H1 (cell line): ENCODE measurements at regions not wholly inside any gene's neighbourhood (a gene's known extent, or its start where the extent isn't known, plus 50 kb on each side); places are given as distances from the start of the nearest gene placed in this dataset.
"Not testable (repeated sequence)": the region's sequence is repeated elsewhere in the genome, so short reads cannot be mapped to it uniquely, and the experiment has no call there.

Source experiments
- CTCF ChIA-PET: fragments of 300-600 bp; sonication (Branson Sonifier 250); formaldehyde crosslinking; loops from one replicate; lab custom pipeline; 2021; ENCODE audit not compliant: partially characterized antibody; lab: Charles Lee
- POLR2A ChIA-PET: fragments of 300-600 bp; sonication (Branson Sonifier 250); formaldehyde crosslinking; loops from one replicate; lab custom pipeline; 2021; ENCODE audit warnings: inconsistent platforms; ENCODE audit not compliant: partially characterized antibody; lab: Charles Lee
- DNase-seq, 2 experiments: peaks; one replicate each; pipeline versions ENCODE4 v3.0.0 to v3.0.0-alpha.2; 2010 to 2022; ENCODE audit warnings: low spot score in 2 of 2, low read depth in 1 of 2, mixed read lengths in 1 of 2
- FAIRE-seq: peaks from 2 replicates; lab custom pipeline; 2011; peaks lifted over from hg19 to GRCh38; lab: Jason Lieb, UNC
- H2AFZ ChIP-seq: 2 replicates; pipeline ENCODE4 v1.8.1; 2012; ENCODE audit warnings: low read length, inconsistent platforms
- H2AK5ac ChIP-seq: 2 replicates; pipeline ENCODE4 v1.6.1; 2013; ENCODE audit warnings: low read depth, low read length
- H2BK120ac ChIP-seq: replicated peaks from 2 replicates; pipeline ENCODE3; 2013; ENCODE audit warnings: low read depth, low read length, inconsistent platforms
- H2BK12ac ChIP-seq: 2 replicates; pipeline ENCODE4 v1.6.1; 2013; ENCODE audit warnings: low read depth, low read length
- H2BK15ac ChIP-seq: 2 replicates; pipeline ENCODE4 v1.6.1; 2013; ENCODE audit warnings: low read length
- H2BK20ac ChIP-seq: 2 replicates; pipeline ENCODE4 v1.6.1; 2013; ENCODE audit warnings: low read length
- H2BK5ac ChIP-seq: 2 replicates; pipeline ENCODE4 v1.6.1; 2013; ENCODE audit warnings: low read depth, low read length
- H3K14ac ChIP-seq: 2 replicates; pipeline ENCODE4 v1.6.1; 2013; ENCODE audit warnings: inconsistent platforms; ENCODE audit not compliant: insufficient read length
- H3K18ac ChIP-seq: 2 replicates; pipeline ENCODE4 v1.6.1; 2013; ENCODE audit warnings: low read length; ENCODE audit errors: extremely low read depth
- H3K23ac ChIP-seq: 2 replicates; pipeline ENCODE4 v1.6.1; 2013; ENCODE audit warnings: inconsistent platforms; ENCODE audit not compliant: insufficient read length
- H3K23me2 ChIP-seq: 2 replicates; pipeline ENCODE4 v1.6.1; 2013; ENCODE audit warnings: low read depth, low read length
- H3K27ac ChIP-seq: 2 replicates; pipeline ENCODE4 v1.6.1; 2011; ENCODE audit warnings: low read depth, low read length, inconsistent platforms
- H3K27me3 ChIP-seq, 4 experiments: replicated peaks in 1 of 4; 1 replicate in 1 of 4; 2 replicates in 3 of 4; pipeline versions ENCODE4 v1.6.1 to v1.8.1; 2011 to 2013; ENCODE audit warnings: low read length in 3 of 4, mild to moderate bottlenecking in 3 of 4, inconsistent platforms in 2 of 4, mixed read lengths in 2 of 4, moderate library complexity in 1 of 4; ENCODE audit not compliant: control insufficient read depth in 3 of 4, insufficient read depth in 3 of 4; ENCODE audit errors: extremely low read depth in 1 of 4
- H3K36me3 ChIP-seq, 4 experiments: 2 replicates each; pipeline versions ENCODE4 v1.6.1 to v1.8.1; 2011 to 2013; ENCODE audit warnings: mild to moderate bottlenecking in 4 of 4, low read length in 3 of 4, moderate library complexity in 2 of 4, control low read depth in 1 of 4, inconsistent platforms in 1 of 4; ENCODE audit not compliant: insufficient read depth in 4 of 4, control insufficient read depth in 2 of 4
- H3K4ac ChIP-seq: replicated peaks from 2 replicates; pipeline ENCODE3; 2013; ENCODE audit warnings: low read length, low read depth, mixed read lengths, inconsistent platforms; ENCODE audit not compliant: insufficient read length
- H3K4me1 ChIP-seq, 4 experiments: replicated peaks in 1 of 4; 1 replicate in 1 of 4; 2 replicates in 3 of 4; pipeline versions ENCODE4 v1.6.1 to v1.8.1; 2011 to 2013; ENCODE audit warnings: low read length in 3 of 4, inconsistent platforms in 2 of 4, mixed read lengths in 1 of 4; ENCODE audit not compliant: insufficient read depth in 4 of 4, control insufficient read depth in 3 of 4
- H3K4me2 ChIP-seq, 2 experiments: 2 replicates each; pipeline versions ENCODE4 v1.6.1 to v1.8.1; 2011 to 2013; ENCODE audit warnings: low read depth in 2 of 2, low read length in 2 of 2, control low read depth in 1 of 2, inconsistent platforms in 1 of 2, mild to moderate bottlenecking in 1 of 2; ENCODE audit not compliant: insufficient read depth in 1 of 2
- H3K4me3 ChIP-seq, 4 experiments: fragments of 200-600, 300-600 bp in 1 of 4; sonication (generic), shearing (Covaris generic), sonication (Bioruptor Twin) in 1 of 4; 2 replicates each; pipeline versions ENCODE4 v1.5.1 to v1.8.1; 2011 to 2016; ENCODE audit warnings: low read length in 4 of 4, low read depth in 3 of 4, control low read depth in 2 of 4, inconsistent platforms in 2 of 4, mild to moderate bottlenecking in 2 of 4, mixed read lengths in 1 of 4, moderate library complexity in 1 of 4; ENCODE audit not compliant: insufficient read depth in 2 of 4; ENCODE audit errors: extremely low read depth in 1 of 4
- H3K56ac ChIP-seq: replicated peaks from 2 replicates; pipeline ENCODE3; 2013; ENCODE audit warnings: low read depth, mild to moderate bottlenecking, mixed read lengths, low read length, inconsistent platforms; ENCODE audit not compliant: insufficient read length
- H3K79me1 ChIP-seq: 2 replicates; pipeline ENCODE4 v1.6.1; 2013; ENCODE audit warnings: low read depth, low read length, control low read depth
- H3K79me2 ChIP-seq, 2 experiments: 2 replicates each; pipeline versions ENCODE4 v1.6.1 to v1.8.1; 2012 to 2013; ENCODE audit warnings: low read length in 2 of 2, mild to moderate bottlenecking in 2 of 2, inconsistent platforms in 1 of 2; ENCODE audit not compliant: insufficient read depth in 2 of 2, control insufficient read depth in 1 of 2
- H3K9ac ChIP-seq, 4 experiments: replicated peaks in 1 of 4; 1 replicate in 1 of 4; 2 replicates in 3 of 4; pipeline versions ENCODE4 v1.6.1 to v1.8.1; 2011 to 2013; ENCODE audit warnings: low read depth in 3 of 4, low read length in 3 of 4, control low read depth in 2 of 4, mild to moderate bottlenecking in 2 of 4, moderate library complexity in 2 of 4, inconsistent platforms in 1 of 4; ENCODE audit errors: extremely low read depth in 1 of 4
- H3K9me3 ChIP-seq, 2 experiments: 2 replicates each; pipeline versions ENCODE4 v1.6.1 to v1.8.1; 2012 to 2013; ENCODE audit warnings: mild to moderate bottlenecking in 2 of 2, moderate library complexity in 2 of 2, control low read depth in 1 of 2, inconsistent platforms in 1 of 2, low read depth in 1 of 2, low read length in 1 of 2, mixed read lengths in 1 of 2; ENCODE audit not compliant: insufficient read depth in 2 of 2
- H4K20me1 ChIP-seq, 2 experiments: replicated peaks in 1 of 2; 2 replicates each; pipeline versions ENCODE3 to v1.8.1; 2011 to 2013; ENCODE audit warnings: inconsistent platforms in 2 of 2, low read length in 2 of 2, mild to moderate bottlenecking in 1 of 2; ENCODE audit not compliant: insufficient read depth in 2 of 2, control insufficient read depth in 1 of 2
- H4K5ac ChIP-seq: 2 replicates; pipeline ENCODE4 v1.6.1; 2013; ENCODE audit warnings: low read length, low read depth, mixed read lengths, inconsistent platforms; ENCODE audit not compliant: insufficient read length
- H4K8ac ChIP-seq: 2 replicates; pipeline ENCODE4 v1.8.0; 2013; ENCODE audit warnings: mild to moderate bottlenecking, moderate library complexity, low read length, inconsistent platforms; ENCODE audit not compliant: insufficient read depth; ENCODE audit errors: extremely low read depth
- H4K91ac ChIP-seq: replicated peaks from 2 replicates; pipeline ENCODE3; 2013; ENCODE audit warnings: low read length, mixed read lengths, inconsistent platforms; ENCODE audit not compliant: insufficient read length
- RAD21 ChIP-seq, 2 experiments: IDR thresholded peaks in 1 of 2; conservative IDR thresholded peaks in 1 of 2; 2 replicates each; pipeline ENCODE4 v1.6.1; 2011; ENCODE audit warnings: low read depth in 2 of 2, low read length in 2 of 2, improper control_type of control experiment in 1 of 2, inconsistent platforms in 1 of 2, mild to moderate bottlenecking in 1 of 2, moderate library complexity in 1 of 2
- WGBS, 2 experiments: shearing (Covaris generic) in 1 of 2; methylation state at CpG; one replicate each; pipeline versions ENCODE4 v1.1.6 to v1.1.7; 2013 to 2015; ENCODE audit warnings: low lambda C conversion rate in 2 of 2, mixed read lengths in 2 of 2, inconsistent platforms in 1 of 2, low coverage in 1 of 2, missing lambda C conversion rate in 1 of 2; ENCODE audit not compliant: insufficient replicate concordance in 2 of 2, insufficient coverage in 1 of 2, insufficient read length in 1 of 2; ENCODE audit errors: extremely low coverage in 1 of 2, missing lambda C conversion rate in 1 of 2; 5-methylcytosine and 5-hydroxymethylcytosine counted together
- TF ChIP-seq, protein P1 (sequence below), 3 experiments: IDR thresholded peaks; 1 replicate in 2 of 3; 2 replicates in 1 of 3; pipeline versions ENCODE4 v1.5.1 to v1.6.1; 2011; ENCODE audit warnings: low read length in 3 of 3, mild to moderate bottlenecking in 3 of 3, inconsistent platforms in 2 of 3, low read depth in 1 of 3, moderate library complexity in 1 of 3; ENCODE audit not compliant: insufficient read depth in 1 of 3; ENCODE audit errors: control extremely low read depth in 1 of 3

DNA sequence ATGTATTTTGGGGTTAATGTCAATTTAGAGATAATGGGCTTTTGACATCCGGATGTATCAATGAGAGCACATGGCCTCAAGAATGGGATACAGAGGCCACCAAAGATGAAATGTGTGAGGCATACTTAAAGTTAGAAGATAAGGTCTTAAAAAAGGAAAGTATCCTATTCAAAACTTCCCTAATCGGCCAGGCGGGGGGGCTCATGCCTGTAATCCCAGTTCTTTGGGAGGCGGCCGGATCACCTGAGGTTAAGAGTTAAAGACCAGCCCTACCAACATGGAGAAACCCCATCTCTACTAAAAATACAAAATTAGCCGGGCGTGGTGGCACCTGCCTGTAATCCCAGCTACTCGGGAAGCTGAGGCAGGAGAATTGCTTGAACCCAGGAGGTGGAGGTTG lies 421.3 kb upstream of the SLITRK5 start:
- H3K4me3 ChIP-seq, POLR2A ChIA-PET, H3K27me3 ChIP-seq, H3K79me1 ChIP-seq, H3K4me2 ChIP-seq, H4K8ac ChIP-seq, H3K4ac ChIP-seq, H3K9ac ChIP-seq, H3K23me2 ChIP-seq, H3K4me1 ChIP-seq, H3K23ac ChIP-seq, H3K18ac ChIP-seq, H4K5ac ChIP-seq, H4K20me1 ChIP-seq, FAIRE-seq, H2BK15ac ChIP-seq, H2AK5ac ChIP-seq, H4K91ac ChIP-seq, H3K27ac ChIP-seq, H3K56ac ChIP-seq, H3K36me3 ChIP-seq, H3K9me3 ChIP-seq, H2BK20ac ChIP-seq, H2BK12ac ChIP-seq, H2BK120ac ChIP-seq, H3K14ac ChIP-seq, H2AFZ ChIP-seq, H3K79me2 ChIP-seq, H2BK5ac ChIP-seq: not testable (repeated sequence)
- CTCF ChIA-PET, result interaction anchor here (0.6 to 1.2 kb wide), 8 partner anchors 15 to 503 kb away, joined by 3 to 5 read pairs (median 4); no protein-coding TSS in a partner anchor
- TF ChIP-seq, protein P1, sequence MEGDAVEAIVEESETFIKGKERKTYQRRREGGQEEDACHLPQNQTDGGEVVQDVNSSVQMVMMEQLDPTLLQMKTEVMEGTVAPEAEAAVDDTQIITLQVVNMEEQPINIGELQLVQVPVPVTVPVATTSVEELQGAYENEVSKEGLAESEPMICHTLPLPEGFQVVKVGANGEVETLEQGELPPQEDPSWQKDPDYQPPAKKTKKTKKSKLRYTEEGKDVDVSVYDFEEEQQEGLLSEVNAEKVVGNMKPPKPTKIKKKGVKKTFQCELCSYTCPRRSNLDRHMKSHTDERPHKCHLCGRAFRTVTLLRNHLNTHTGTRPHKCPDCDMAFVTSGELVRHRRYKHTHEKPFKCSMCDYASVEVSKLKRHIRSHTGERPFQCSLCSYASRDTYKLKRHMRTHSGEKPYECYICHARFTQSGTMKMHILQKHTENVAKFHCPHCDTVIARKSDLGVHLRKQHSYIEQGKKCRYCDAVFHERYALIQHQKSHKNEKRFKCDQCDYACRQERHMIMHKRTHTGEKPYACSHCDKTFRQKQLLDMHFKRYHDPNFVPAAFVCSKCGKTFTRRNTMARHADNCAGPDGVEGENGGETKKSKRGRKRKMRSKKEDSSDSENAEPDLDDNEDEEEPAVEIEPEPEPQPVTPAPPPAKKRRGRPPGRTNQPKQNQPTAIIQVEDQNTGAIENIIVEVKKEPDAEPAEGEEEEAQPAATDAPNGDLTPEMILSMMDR (IDR thresholded peaks at IDR 0.05; ENCODE audit: control extremely low read depth in 1 of 3, insufficient read depth in 1 of 3, low read depth in 1 of 3, low read length in 3 of 3), result peak; percentile 4 to 29 (median 17); a peak in 3 of 4 replicates
- peak; percentile 24 to 43; a peak in 3 of 4 replicates for TF ChIP-seq RAD21 (IDR thresholded peaks at IDR 0.05 in 1 of 2, conservative IDR thresholded peaks at IDR 0.05 in 1 of 2; ENCODE audit: low read depth in 2 of 2, low read length in 2 of 2)
- peak in 1 of 2 experiments; percentile 58 for DNase-seq
- WGBS, 2 experiments, result 85% methylated on average over 8 of the region's 8 CpGs; no CpG with 5 or more reads in 1 of the 2 experiments
